ENCODE measurements at regions not wholly inside any gene's neighbourhood (a gene's known extent, or its start where the extent isn't known, plus 50 kb on each side); places are given as distances from the start of the nearest gene placed in this dataset.
A peak's percentile ranks its signal among the peaks of the same experiment; 100 is the strongest.
"Not testable (repeated sequence)": the region's sequence is repeated elsewhere in the genome, so short reads cannot be mapped to it uniquely, and the experiment has no call there.

GRCh38 chr9:3773362-3774060, 247.7 kb upstream of the RFX3 start:
- no peak for DNase-seq (ENCODE audit: low read depth in 2 of 2)

- no peak for DNase-seq (ENCODE audit: low read depth in 2 of 2)
Observed at GRCh38 chr9:3769646-3770045, 243.8 kb upstream of the RFX3 start.

- DNase-seq (ENCODE audit: low read depth in 2 of 2) = peak; percentile 50 to 51
Observed at GRCh38 chr9:3768712-3769457, 243.1 kb upstream of the RFX3 start.

GRCh38 chr9:3768286-3768685, 242.5 kb upstream of the RFX3 start:
- DNase-seq (ENCODE audit: low read depth in 2 of 2) = peak; percentile 20 to 29

- DNase-seq (ENCODE audit: low read depth in 2 of 2) = no peak
Observed at GRCh38 chr9:3762076-3762475, 236.3 kb upstream of the RFX3 start.

GRCh38 chr9:3760031-3760430, 234.2 kb upstream of the RFX3 start:
- no peak for DNase-seq (ENCODE audit: low read depth in 2 of 2)

- no peak for DNase-seq (ENCODE audit: low read depth in 2 of 2)
Observed at GRCh38 chr9:3758816-3759576, 233.2 kb upstream of the RFX3 start.

GRCh38 chr9:3756071-3756470, 230.3 kb upstream of the RFX3 start:
- no peak for DNase-seq (ENCODE audit: low read depth in 2 of 2)

- DNase-seq (ENCODE audit: low read depth in 2 of 2) = peak; percentile 41 to 47
Observed at GRCh38 chr9:3751125-3751758, 225.4 kb upstream of the RFX3 start.

- DNase-seq (ENCODE audit: low read depth in 2 of 2) = no peak
Observed at GRCh38 chr9:3750321-3750720, 224.5 kb upstream of the RFX3 start.

GRCh38 chr9:3746296-3747275, 220.8 kb upstream of the RFX3 start:
- DNase-seq (ENCODE audit: low read depth in 2 of 2) = peak; percentile 74 to 77

GRCh38 chr9:3743901-3744413, 218.2 kb upstream of the RFX3 start:
- no peak for DNase-seq (ENCODE audit: low read depth in 2 of 2)

GRCh38 chr9:3742586-3742985, 216.8 kb upstream of the RFX3 start:
- DNase-seq (ENCODE audit: low read depth in 2 of 2) = no peak

- no peak for DNase-seq (ENCODE audit: low read depth in 2 of 2)
Observed at GRCh38 chr9:3741729-3742128, 215.9 kb upstream of the RFX3 start.

GRCh38 chr9:3740690-3741419, 215.1 kb upstream of the RFX3 start:
- peak; percentile 30 to 39 for DNase-seq (ENCODE audit: low read depth in 2 of 2)

- no peak for DNase-seq (ENCODE audit: low read depth in 2 of 2)
Observed at GRCh38 chr9:3736161-3736560, 210.4 kb upstream of the RFX3 start.

GRCh38 chr9:3735251-3735650, 209.4 kb upstream of the RFX3 start:
- no peak for DNase-seq (ENCODE audit: low read depth in 2 of 2)

GRCh38 chr9:3733527-3734262, 207.9 kb upstream of the RFX3 start:
- DNase-seq (ENCODE audit: low read depth in 2 of 2) = not testable (repeated sequence)

- DNase-seq (ENCODE audit: low read depth in 2 of 2) = no peak
Observed at GRCh38 chr9:3733039-3733408, 207.2 kb upstream of the RFX3 start.

Measured in fibroblast of skin of left quadriceps (primary cell).